ENCODE measurements at regions not wholly inside any gene's neighbourhood (a gene's known extent, or its start where the extent isn't known, plus 50 kb on each side); places are given as distances from the start of the nearest gene placed in this dataset.
A peak's percentile ranks its signal among the peaks of the same experiment; 100 is the strongest.

DNA sequence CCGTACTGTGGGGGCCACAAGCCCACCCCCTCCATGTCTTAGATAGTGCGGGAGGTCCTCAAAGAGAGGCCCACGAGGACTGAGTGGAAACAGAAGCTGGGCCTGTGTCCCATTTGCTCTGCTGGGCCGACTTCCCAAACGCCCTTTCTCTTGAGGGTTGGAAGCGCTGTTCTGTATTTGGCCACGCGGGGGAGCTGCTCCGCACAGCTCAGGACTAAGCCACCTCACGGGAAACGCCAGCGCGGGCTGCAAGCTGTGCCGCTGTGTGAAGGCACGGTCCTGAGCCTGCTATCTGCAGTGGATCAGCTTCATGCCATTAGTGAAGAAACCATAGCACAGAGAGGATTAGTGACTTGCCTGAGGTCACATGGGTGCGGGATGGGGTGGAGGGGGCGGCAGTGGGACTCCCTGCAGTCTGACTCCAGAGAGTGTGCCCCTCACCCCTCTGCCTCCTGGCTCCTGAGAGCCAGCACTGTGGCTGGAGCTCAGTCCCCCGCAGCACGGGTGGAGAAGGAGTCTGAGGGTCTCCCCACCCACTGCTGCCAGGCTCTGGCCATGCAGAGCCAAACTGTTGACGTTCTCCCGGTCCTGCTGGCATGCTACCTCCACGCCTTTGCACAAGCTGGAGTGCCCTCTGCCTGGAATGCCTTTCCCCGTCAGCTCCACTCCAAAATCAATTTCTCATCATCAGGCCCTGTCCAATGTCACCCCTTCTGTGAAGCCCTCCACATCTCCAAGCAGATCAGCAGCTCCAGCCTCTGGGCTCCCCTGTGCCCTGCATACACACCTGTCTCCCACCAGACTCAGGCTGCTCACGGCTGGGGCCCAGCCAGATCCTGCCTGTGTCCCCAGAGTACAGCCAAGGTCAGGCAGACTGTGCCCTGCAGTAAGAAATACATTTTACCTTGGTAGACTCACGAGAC lies 51.5 kb upstream of the LRRC32 start:
- peak; percentile 61 for DNase-seq

DNA sequence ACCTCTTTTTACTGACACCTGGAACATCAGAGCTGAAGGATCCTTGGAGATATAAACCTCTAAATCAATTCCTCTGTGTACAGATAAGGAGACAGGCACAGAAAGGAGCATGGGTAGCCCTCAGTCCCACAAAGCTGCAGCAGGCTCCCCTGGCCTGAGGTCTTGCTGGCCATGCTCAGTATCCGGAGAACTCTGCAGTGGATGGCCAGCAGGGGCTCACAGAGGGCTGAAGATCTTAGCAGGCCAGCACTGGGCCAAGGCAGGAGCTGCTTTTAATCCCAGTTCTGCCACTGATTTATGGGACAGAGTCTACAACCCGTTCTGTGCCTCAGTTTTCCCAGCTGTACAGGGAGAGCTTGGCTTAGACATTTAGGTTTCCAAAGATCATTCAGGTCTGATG lies 52.6 kb upstream of the LRRC32 start:
- DNase-seq: no peak

DNA sequence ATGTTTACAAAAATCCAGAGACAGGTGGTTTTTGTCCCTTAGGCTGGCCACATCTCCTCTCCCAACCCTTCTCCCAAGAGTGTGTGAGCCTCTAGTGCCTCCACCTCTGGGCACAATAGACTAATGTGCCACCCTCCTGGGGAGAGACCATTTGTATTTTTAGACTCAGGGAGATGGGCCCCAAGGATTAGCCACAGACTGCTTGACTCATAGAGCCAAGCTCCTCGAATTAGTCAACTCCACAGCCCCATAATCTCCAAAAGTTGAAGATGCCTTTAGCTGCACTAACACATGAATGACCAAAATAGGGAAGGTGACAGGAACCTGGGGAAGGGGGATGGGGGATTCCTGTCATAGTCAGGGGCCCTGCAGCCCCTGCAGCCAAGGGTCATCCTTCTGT lies 53.0 kb upstream of the LRRC32 start:
- DNase-seq: no peak

DNA sequence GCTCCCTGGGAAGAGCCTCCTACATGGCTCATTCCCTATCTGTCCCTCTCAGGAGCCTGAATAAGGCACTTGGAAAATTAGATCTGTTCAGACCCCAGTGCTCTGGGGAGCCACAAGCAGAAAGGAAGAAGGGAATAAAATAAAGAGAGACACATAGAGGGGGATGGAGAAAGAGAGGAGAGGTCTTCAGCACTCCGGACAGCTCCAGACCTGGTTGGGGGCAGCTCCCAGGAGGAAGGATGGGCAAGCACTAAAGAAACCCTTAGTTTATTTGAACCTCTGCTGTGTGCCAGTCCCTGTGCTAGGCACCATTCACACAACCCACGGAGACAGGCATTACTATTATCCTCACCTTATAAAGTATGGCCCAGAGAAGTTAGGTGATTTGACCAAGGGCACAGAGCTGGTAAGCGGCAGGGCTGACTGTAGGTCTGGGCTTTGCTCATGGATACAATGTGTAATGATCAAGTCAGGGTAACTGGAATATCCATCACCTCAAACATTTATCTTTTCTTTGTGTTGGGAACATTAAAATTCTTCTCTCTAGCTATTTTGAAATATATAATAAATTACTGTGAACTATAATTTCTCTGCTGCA lies 53.7 kb upstream of the LRRC32 start:
- DNase-seq: no peak

DNA sequence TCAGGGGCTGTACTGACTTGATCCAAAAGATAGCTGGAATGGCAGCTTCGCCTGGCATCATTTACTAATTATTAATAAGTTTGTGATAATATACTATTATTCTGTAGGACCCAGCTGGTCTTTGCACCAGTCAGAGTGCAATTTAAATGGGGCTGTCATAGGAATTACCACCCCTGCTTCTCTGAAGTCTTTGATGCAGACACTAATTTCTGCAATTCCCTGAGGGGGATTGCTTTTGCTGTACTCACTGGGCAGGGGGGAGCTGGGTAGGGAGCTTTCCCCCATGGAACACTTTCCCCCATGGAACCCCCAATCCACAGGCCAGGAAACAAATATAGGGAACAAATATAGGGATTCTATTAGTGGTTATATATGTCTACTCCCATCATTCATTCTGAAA lies 54.9 kb upstream of the TSKU start:
- no peak for DNase-seq

DNA sequence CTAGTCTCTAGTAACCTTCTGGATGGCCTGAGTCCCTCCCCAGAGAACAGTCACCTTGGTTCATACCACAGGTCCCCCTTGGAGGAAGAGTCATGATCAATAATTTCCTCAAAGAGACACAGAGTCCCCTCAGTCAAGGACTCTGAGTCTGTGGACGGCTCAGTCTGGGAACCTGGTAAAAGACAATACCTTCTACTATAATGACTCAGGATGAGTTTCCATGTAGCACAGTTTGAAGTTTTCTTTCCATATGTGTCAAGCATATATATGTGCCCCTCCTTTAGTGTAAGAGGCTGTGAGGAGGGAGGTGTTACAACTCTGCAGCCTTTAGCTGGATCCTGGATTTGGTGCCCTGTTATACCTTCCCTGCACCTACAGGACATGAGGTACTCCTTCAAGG lies 54.4 kb upstream of the TSKU start:
- no peak for DNase-seq

DNA sequence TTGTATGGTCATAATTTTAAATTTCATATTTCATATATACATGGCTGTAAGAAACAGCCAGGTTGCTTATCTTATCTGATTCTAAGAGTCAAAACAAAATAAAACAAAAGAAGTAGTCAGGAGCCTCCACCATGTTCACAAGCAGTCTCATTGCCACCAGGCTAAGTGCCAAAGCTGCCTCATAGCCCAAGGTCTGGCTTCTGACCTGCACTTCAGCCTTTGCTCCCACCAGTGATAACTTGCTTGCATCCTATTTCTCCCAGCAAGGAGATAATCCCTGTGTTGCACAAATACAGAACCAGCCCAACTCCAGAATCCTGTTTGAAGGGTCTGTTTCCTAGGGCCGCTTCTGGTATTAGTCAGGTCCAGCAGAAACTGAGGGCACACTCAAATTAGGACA lies 53.9 kb upstream of the TSKU start:
- no peak for DNase-seq

DNA sequence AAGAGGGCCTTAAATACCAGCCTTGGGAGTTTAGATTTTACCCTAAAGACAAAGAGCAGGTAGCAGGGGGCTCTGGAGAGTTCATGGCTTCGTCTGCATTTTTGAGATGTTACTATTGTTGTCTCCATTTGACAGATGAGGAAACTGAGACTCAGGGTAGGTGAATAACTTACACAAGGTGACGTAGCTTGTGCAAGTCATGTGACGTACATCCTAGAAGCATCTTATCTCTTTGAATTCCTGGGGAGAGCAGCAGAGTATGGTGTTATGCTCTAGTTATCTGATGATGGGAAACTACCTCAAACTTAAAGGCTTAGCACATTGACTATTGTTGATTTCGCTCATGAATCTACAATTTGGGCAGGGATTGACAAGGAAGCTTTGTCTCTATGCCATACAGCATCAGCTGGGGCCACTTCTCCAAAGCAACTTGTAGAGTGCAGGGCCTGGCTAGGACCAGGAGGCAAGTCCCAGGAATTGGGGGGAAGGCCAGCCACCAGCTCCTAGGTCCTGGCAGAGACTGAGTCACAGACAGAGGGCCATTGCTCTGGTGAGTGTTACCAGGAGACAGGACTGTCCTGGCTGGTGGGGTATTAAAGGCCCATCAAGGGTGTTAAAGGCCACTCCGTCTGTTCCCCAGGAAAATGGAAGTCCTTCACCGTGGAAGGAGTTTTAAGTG lies 52.1 kb upstream of the TSKU start:
- DNase-seq: no peak

DNA sequence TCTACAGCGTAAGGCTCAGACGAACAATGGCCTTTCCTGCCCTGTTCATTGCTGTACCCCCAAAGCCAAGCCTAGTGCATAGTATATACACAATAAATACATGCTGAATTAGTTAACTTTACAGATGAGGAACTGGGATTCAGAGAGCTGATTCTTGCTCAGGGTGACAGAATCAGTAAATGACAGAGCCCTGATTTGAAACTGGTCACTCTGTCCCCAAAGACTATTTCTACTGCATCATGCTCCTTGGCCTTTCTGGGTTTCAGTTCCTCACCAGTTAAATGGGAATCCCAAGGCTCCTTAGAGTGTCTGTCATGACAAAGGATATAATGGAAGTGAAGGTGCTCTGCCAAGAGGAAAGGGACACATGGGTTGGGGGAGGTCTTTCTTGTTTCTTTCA lies 50.5 kb upstream of the TSKU start:
- no peak for DNase-seq
